H9 (cell line): ENCODE measurements at regions not wholly inside any gene's neighbourhood (a gene's known extent, or its start where the extent isn't known, plus 50 kb on each side); places are given as distances from the start of the nearest gene placed in this dataset.

Source experiments
- DNase-seq: peaks from one replicate; pipeline ENCODE4 v3.0.0-alpha.2; 2017
- H2AFZ ChIP-seq: one replicate; pipeline ENCODE4 v1.6.1; 2013; ENCODE audit warnings: mild to moderate bottlenecking, low read length, control low read depth, moderate library complexity
- H2AK5ac ChIP-seq: 2 replicates; pipeline ENCODE4 v1.6.1; 2013; ENCODE audit warnings: low read length, control low read depth, mixed read lengths; ENCODE audit not compliant: insufficient read length
- H2BK120ac ChIP-seq: one replicate; pipeline ENCODE4 v1.6.1; 2013; ENCODE audit warnings: low read depth, mild to moderate bottlenecking, low read length, control low read depth, inconsistent platforms; ENCODE audit not compliant: poor library complexity, severe bottlenecking
- H2BK12ac ChIP-seq: 2 replicates; pipeline ENCODE4 v1.6.1; 2013; ENCODE audit warnings: low read length, control low read depth, mixed read lengths, low read depth; ENCODE audit not compliant: insufficient read length
- H2BK15ac ChIP-seq: 2 replicates; pipeline ENCODE4 v1.6.1; 2013; ENCODE audit warnings: low read depth, low read length, control low read depth
- H2BK20ac ChIP-seq: one replicate; pipeline ENCODE4 v1.6.1; 2013; ENCODE audit warnings: low read depth, mild to moderate bottlenecking, low read length, control low read depth, inconsistent platforms; ENCODE audit not compliant: poor library complexity, severe bottlenecking
- H2BK5ac ChIP-seq: 2 replicates; pipeline ENCODE4 v1.6.1; 2013; ENCODE audit warnings: low read length, control low read depth, mixed read lengths; ENCODE audit not compliant: insufficient read length
- H3K14ac ChIP-seq: 2 replicates; pipeline ENCODE4 v1.6.1; 2013; ENCODE audit warnings: low read length, control low read depth; ENCODE audit not compliant: insufficient read depth
- H3K18ac ChIP-seq: 2 replicates; pipeline ENCODE4 v1.6.1; 2013; ENCODE audit warnings: low read depth, mild to moderate bottlenecking, mixed read lengths, low read length, control low read depth; ENCODE audit not compliant: insufficient read length
- H3K23ac ChIP-seq: 2 replicates; pipeline ENCODE4 v1.6.1; 2013; ENCODE audit warnings: low read length, control low read depth, mixed read lengths, low read depth; ENCODE audit not compliant: insufficient read length
- H3K23me2 ChIP-seq: 2 replicates; pipeline ENCODE4 v1.6.1; 2013; ENCODE audit warnings: low read depth, mild to moderate bottlenecking, mixed read lengths, low read length, control low read depth; ENCODE audit not compliant: insufficient read length, poor library complexity, severe bottlenecking
- H3K27ac ChIP-seq: 2 replicates; pipeline ENCODE4 v1.5.1; 2013; ENCODE audit warnings: low read length, control low read depth, mixed read lengths, low read depth; ENCODE audit not compliant: insufficient read length
- H3K27me3 ChIP-seq: 2 replicates; pipeline ENCODE4 v1.6.1; 2013; ENCODE audit warnings: low read length, control low read depth, inconsistent platforms; ENCODE audit not compliant: insufficient read depth
- H3K4ac ChIP-seq: 2 replicates; pipeline ENCODE4 v1.6.1; 2013; ENCODE audit warnings: low read depth, mild to moderate bottlenecking, control low read depth, inconsistent platforms, low read length, moderate library complexity
- H3K4me1 ChIP-seq: 2 replicates; pipeline ENCODE4 v1.6.1; 2013; ENCODE audit warnings: low read length, control low read depth, inconsistent platforms; ENCODE audit not compliant: insufficient read depth
- H3K4me2 ChIP-seq: 2 replicates; pipeline ENCODE4 v1.6.1; 2013; ENCODE audit warnings: low read length, control low read depth, mixed read lengths; ENCODE audit not compliant: insufficient read length, insufficient read depth
- H3K56ac ChIP-seq: 2 replicates; pipeline ENCODE4 v1.6.1; 2013; ENCODE audit warnings: low read depth, mild to moderate bottlenecking, mixed read lengths, low read length, control low read depth; ENCODE audit not compliant: insufficient read length
- H3K79me1 ChIP-seq: 2 replicates; pipeline ENCODE4 v1.6.1; 2013; ENCODE audit warnings: low read depth, mild to moderate bottlenecking, moderate library complexity, low read length, control low read depth, inconsistent platforms; ENCODE audit not compliant: insufficient read depth, poor library complexity, severe bottlenecking
- H3K79me2 ChIP-seq: 2 replicates; pipeline ENCODE4 v1.6.1; 2013; ENCODE audit warnings: low read length, control low read depth, inconsistent platforms; ENCODE audit not compliant: insufficient read depth
- H3K9ac ChIP-seq: 2 replicates; pipeline ENCODE4 v1.6.1; 2013; ENCODE audit warnings: low read length, control low read depth, mixed read lengths; ENCODE audit not compliant: insufficient read length; ENCODE audit errors: extremely low read depth
- H3K9me3 ChIP-seq: one replicate; pipeline ENCODE4 v1.6.1; 2013; ENCODE audit warnings: low read depth, low read length, inconsistent platforms; ENCODE audit not compliant: control insufficient read depth
- H3T11ph ChIP-seq: one replicate; pipeline ENCODE4 v1.6.1; 2013; ENCODE audit warnings: mild to moderate bottlenecking, low read length, control low read depth, inconsistent platforms
- H4K20me1 ChIP-seq: one replicate; pipeline ENCODE4 v1.6.1; 2013; ENCODE audit not compliant: control insufficient read depth, insufficient read length, insufficient read depth
- H4K5ac ChIP-seq: 2 replicates; pipeline ENCODE4 v1.6.1; 2013; ENCODE audit warnings: low read depth, mild to moderate bottlenecking, mixed read lengths, low read length, control low read depth; ENCODE audit not compliant: insufficient read length
- H4K8ac ChIP-seq: replicated peaks from 2 replicates; pipeline ENCODE4 v1.6.1; 2013; ENCODE audit warnings: low read length, control low read depth, mixed read lengths, low read depth; ENCODE audit not compliant: insufficient read length
- H4K91ac ChIP-seq: 2 replicates; pipeline ENCODE4 v1.6.1; 2013; ENCODE audit warnings: low read depth, mild to moderate bottlenecking, moderate library complexity, mixed read lengths, low read length, control low read depth; ENCODE audit not compliant: insufficient read length
- H3K27ac Mint-ChIP-seq, 3 experiments: 2 replicates in 2 of 3; 3 replicates in 1 of 3; pipeline ENCODE4 v1.8.0; 2020 to 2021; ENCODE audit warnings: mixed read lengths in 3 of 3, mild to moderate bottlenecking in 1 of 3, moderate library complexity in 1 of 3
- H3K27me3 Mint-ChIP-seq: 2 replicates; pipeline ENCODE4 v1.8.0; 2021; ENCODE audit warnings: low read depth, mild to moderate bottlenecking, moderate library complexity, mixed read lengths
- H3K36me3 Mint-ChIP-seq, 3 experiments: 2 replicates in 2 of 3; 3 replicates in 1 of 3; pipeline ENCODE4 v1.8.0; 2020 to 2021; ENCODE audit warnings: low read depth in 3 of 3, mixed read lengths in 3 of 3; ENCODE audit not compliant: insufficient read depth in 1 of 3
- H3K4me1 Mint-ChIP-seq, 2 experiments: 2 replicates each; pipeline ENCODE4 v1.8.0; 2020; ENCODE audit warnings: mixed read lengths in 2 of 2
- H3K4me3 Mint-ChIP-seq, 2 experiments: 2 replicates in 1 of 2; 3 replicates in 1 of 2; pipeline ENCODE4 v1.8.0; 2020 to 2021; ENCODE audit warnings: mild to moderate bottlenecking in 2 of 2, mixed read lengths in 2 of 2, moderate library complexity in 1 of 2
- H3K9me3 Mint-ChIP-seq, 2 experiments: 2 replicates in 1 of 2; 3 replicates in 1 of 2; pipeline ENCODE4 v1.8.0; 2020; ENCODE audit warnings: mild to moderate bottlenecking in 2 of 2, mixed read lengths in 2 of 2, moderate library complexity in 1 of 2
- CTCF ChIP-seq: fragments of 200-600 bp; sonication (generic); conservative IDR thresholded peaks from 3 replicates; pipeline ENCODE4 v1.8.0; 2021; ENCODE audit warnings: antibody characterized with exemption, mild to moderate bottlenecking
- WGBS: extraction: QIAGEN DNeasy Blood & Tissue Kit; methylation state at CpG from one replicate; pipeline ENCODE4 v1.1.7; 2013; ENCODE audit warnings: missing lambda C conversion rate, low lambda C conversion rate, mixed read lengths; ENCODE audit not compliant: insufficient read length; ENCODE audit errors: extremely low coverage; 5-methylcytosine and 5-hydroxymethylcytosine counted together

- no CpG with 5 or more reads among the region's 4 CpGs for WGBS
- H2BK15ac ChIP-seq, result no peak overlapping the region
Measured at GRCh38 chr20:51249215-51249614, 226.3 kb upstream of the KCNG1 start.

More at GRCh38 chr20:51249215-51249614, 226.3 kb upstream of the KCNG1 start:
- no peak for DNase-seq
- H4K5ac ChIP-seq, result no peak overlapping the region
- no peaks in the 10 kb centered on the region for H4K20me1 ChIP-seq
- no peak overlapping the region for H2AFZ ChIP-seq
- H3K79me1 ChIP-seq, result no peaks in the 10 kb centered on the region
- no peak for TF ChIP-seq CTCF
- no peak overlapping the region for H3K27ac ChIP-seq
- no peak overlapping the region for H3K18ac ChIP-seq
- H3K4me3 Mint-ChIP-seq, result no peak overlapping the region
- no peak overlapping the region for H3K4ac ChIP-seq
- no peak overlapping the region for H3K4me2 ChIP-seq
- peaks cover 11 to 15% of the 10 kb centered on the region in 2 experiments for H3K9me3 Mint-ChIP-seq
- no peak overlapping the region for H4K8ac ChIP-seq
- peaks cover 1% of the 10 kb centered on the region; the same call in 1 of the 2 replicates for H3K27me3 Mint-ChIP-seq
- no peaks in the 10 kb centered on the region for H3K23me2 ChIP-seq
- H3K79me2 ChIP-seq, result no peaks in the 10 kb centered on the region
- peak overlapping the region in 1 of 3 experiments; percentile 45; a peak in 1 of 7 replicates for H3K27ac Mint-ChIP-seq
- no peaks in the 10 kb centered on the region for H3K4me1 ChIP-seq
- H4K91ac ChIP-seq, result no peak overlapping the region
- no peak overlapping the region for H3K23ac ChIP-seq
- no peak overlapping the region for H2BK120ac ChIP-seq
- no peak overlapping the region for H2BK20ac ChIP-seq
- peaks cover 31% of the 10 kb centered on the region in 2 experiments for H3K4me1 Mint-ChIP-seq
- H2AK5ac ChIP-seq, result no peak overlapping the region
- H2BK5ac ChIP-seq, result no peak overlapping the region
- H3T11ph ChIP-seq, result no peak overlapping the region
- H3K14ac ChIP-seq, result no peak overlapping the region
- no peak overlapping the region for H2BK12ac ChIP-seq
- no peaks in the 10 kb centered on the region for H3K9me3 ChIP-seq
- H3K9ac ChIP-seq, result no peak overlapping the region
- no peak overlapping the region for H3K56ac ChIP-seq
- H3K36me3 Mint-ChIP-seq, result peaks cover 4 to 13% (median 11%) of the 10 kb centered on the region in 3 experiments; a peak in 5 of 7 replicates
- H3K27me3 ChIP-seq, result no peaks in the 10 kb centered on the region
